Thoracic aorta (tissue), 2 donors: ENCODE measurements at regions not wholly inside any gene's neighbourhood (a gene's known extent, or its start where the extent isn't known, plus 50 kb on each side); places are given as distances from the start of the nearest gene placed in this dataset.
"Not testable (repeated sequence)": the region's sequence is repeated elsewhere in the genome, so short reads cannot be mapped to it uniquely, and the experiment has no call there.

Experiments
- ATAC-seq: fragments of 150-250 bp; one replicate; pipeline ENCODE4 v1.8.0; 2017; ENCODE audit warnings: low read depth; ENCODE audit not compliant: insufficient number of reproducible peaks, low FRiP score
- DNase-seq: peaks from one replicate; pipeline ENCODE4 v3.0.0-alpha.2; 2020; ENCODE audit warnings: low spot score
- H3K27ac ChIP-seq, 2 donors: fragments of 200-600 bp; sonication (generic); 1 replicate in 1 of 2; 2 replicates in 1 of 2; pipeline ENCODE4 v1.5.1; 2016; ENCODE audit warnings: mild to moderate bottlenecking in 2 of 2, moderate library complexity in 2 of 2
- H3K27me3 ChIP-seq: fragments of 200-600 bp; sonication (generic); replicated peaks from 2 replicates; pipeline ENCODE4 v1.6.0; 2016; ENCODE audit warnings: mild to moderate bottlenecking; ENCODE audit not compliant: insufficient read depth
- H3K36me3 ChIP-seq: fragments of 200-600 bp; sonication (generic); one replicate; pipeline ENCODE4 v1.5.1; 2016
- H3K4me1 ChIP-seq, 2 donors: fragments of 200-600 bp; sonication (generic); 1 replicate in 1 of 2; 2 replicates in 1 of 2; pipeline versions ENCODE4 v1.5.1 to v1.6.0; 2016; ENCODE audit warnings: low read depth in 2 of 2, mild to moderate bottlenecking in 1 of 2; ENCODE audit not compliant: control insufficient read depth in 1 of 2
- H3K4me3 ChIP-seq: fragments of 200-600 bp; sonication (generic); 2 replicates; pipeline ENCODE4 v1.5.1; 2016; ENCODE audit warnings: mild to moderate bottlenecking
- H3K9me3 ChIP-seq: fragments of 200-600 bp; sonication (generic); 2 replicates; pipeline ENCODE4 v1.5.1; 2016
- TF ChIP-seq, protein P1 (sequence below): fragments of 200-600 bp; sonication (generic); IDR thresholded peaks from one replicate; pipeline ENCODE4 v1.5.1; 2019; ENCODE audit warnings: antibody characterized with exemption

DNA sequence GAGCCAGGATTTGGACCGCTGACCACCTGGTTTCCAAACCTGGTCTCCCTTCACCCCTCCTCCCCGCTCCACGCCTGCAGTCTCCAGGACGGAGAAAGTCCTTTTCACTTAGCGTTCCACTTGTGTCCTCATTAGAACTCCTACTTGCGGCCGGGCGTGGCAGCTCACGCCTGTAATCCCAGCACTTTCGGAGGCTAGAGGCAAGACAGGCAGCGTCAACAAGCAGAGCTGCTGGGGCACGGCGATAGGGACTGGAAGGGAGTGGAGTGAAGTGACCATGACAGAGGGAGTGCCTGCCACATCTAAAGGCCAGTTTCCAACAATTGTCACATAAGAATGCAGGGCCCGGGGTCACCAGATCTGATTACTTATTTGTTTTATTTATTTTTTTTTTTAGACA lies 132.5 kb upstream of the NCOR2 start:
- DNase-seq (no peak), ATAC-seq (no peak)
- Histone ChIP-seq H3K36me3 (no peaks in the 10 kb centered on the region), H3K27ac (peak overlapping the region in 1 of 2 donors; percentile 93), H3K4me3 (no peak overlapping the region), H3K9me3 (no peaks in the 10 kb centered on the region), H3K4me1 (peaks cover 17 to 63% of the 10 kb centered on the region in 2 donors), H3K27me3 (no peaks in the 10 kb centered on the region)
- TF ChIP-seq, protein P1, sequence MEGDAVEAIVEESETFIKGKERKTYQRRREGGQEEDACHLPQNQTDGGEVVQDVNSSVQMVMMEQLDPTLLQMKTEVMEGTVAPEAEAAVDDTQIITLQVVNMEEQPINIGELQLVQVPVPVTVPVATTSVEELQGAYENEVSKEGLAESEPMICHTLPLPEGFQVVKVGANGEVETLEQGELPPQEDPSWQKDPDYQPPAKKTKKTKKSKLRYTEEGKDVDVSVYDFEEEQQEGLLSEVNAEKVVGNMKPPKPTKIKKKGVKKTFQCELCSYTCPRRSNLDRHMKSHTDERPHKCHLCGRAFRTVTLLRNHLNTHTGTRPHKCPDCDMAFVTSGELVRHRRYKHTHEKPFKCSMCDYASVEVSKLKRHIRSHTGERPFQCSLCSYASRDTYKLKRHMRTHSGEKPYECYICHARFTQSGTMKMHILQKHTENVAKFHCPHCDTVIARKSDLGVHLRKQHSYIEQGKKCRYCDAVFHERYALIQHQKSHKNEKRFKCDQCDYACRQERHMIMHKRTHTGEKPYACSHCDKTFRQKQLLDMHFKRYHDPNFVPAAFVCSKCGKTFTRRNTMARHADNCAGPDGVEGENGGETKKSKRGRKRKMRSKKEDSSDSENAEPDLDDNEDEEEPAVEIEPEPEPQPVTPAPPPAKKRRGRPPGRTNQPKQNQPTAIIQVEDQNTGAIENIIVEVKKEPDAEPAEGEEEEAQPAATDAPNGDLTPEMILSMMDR: no peak

DNA sequence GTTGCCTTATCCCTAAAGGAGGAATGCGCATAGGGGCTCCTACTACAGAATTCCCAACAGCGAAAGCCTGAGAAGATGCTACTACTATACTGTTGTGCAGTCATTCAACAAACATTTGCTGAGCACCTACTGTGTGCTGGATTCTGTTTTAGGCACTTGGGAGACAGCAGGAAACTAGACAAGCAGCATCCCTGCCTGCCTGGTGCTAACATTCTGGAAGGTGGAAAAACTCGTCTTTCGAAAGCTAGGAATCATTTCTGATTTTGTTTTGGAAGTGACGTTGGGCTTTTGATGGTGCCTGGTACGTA lies 131.5 kb upstream of the NCOR2 start:
- Histone ChIP-seq H3K36me3 (no peaks in the 10 kb centered on the region), H3K4me3 (no peak overlapping the region), H3K9me3 (no peaks in the 10 kb centered on the region), H3K4me1 (peaks cover 17 to 71% of the 10 kb centered on the region in 2 donors), H3K27me3 (no peaks in the 10 kb centered on the region), H3K27ac (peak overlapping the region; percentile 82 to 93)
- DNase-seq: no peak
- ATAC-seq: no peak
- TF ChIP-seq, protein P1: no peak

DNA sequence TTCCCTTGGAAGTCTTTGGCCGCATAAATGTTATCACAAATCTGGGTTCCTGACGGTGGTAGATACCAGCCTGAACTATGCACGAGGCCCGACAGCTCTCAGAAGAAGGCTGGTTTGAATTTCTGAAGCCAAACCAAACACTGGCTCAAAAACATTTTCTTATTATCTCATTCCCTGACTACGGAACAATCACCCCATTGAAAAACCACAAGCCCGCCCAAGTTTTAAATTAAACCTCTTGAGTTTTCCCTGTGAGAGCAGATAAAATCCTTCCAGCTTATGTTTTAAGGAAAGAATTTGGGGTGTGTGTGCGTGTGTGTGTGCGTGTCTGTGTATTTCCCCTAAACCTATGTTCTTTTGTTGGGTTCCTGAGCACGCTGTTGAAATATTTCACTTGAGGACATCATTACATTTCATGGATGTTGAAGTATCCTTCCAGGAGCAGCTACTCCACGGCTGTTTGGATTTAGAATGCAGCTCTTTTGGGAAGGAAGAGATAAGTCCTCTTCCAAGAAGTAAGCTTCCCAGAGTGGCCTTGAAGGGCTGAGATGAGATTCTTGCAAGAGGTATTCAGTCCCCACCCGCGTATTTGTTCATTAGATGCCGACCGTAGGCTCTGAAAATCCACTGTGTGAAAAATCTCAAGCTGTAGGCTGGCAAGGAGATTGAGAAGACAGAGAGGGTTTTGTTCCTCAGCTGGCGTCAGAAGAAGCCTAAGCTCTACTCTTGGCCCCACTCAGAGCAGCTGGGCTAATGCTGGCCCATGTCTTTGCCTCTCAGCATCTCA lies 131.0 kb upstream of the NCOR2 start:
- H3K9me3 ChIP-seq: no peaks in the 10 kb centered on the region
- no peaks in the 10 kb centered on the region for H3K27me3 ChIP-seq
- TF ChIP-seq, protein P1: no peak
- peak overlapping the region; percentile 17 for H3K4me3 ChIP-seq
- H3K4me1 ChIP-seq: peaks cover 17 to 71% of the 10 kb centered on the region in 2 donors
- DNase-seq (no peak), ATAC-seq (no peak)
- peak overlapping the region; percentile 82 to 93 for H3K27ac ChIP-seq
- H3K36me3 ChIP-seq: no peaks in the 10 kb centered on the region

DNA sequence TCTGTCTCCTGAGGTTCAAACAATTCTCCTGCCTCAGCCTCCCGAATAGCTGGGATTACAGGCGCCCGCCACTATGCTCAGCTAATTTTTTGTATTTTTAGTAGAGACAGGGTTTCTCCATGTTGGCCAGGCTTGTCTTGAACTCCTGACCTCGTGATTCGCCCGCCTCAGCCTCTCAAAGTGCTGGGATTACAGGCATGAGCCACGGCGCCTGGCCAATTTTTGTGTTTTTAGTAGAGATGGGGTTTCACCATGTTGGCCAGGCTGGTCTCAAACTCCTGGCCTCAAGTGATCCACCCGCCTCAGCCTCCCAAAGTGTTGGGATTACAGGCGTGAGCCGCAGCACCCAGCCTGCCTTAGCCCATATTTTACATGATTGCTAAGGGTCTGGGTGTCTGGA lies 130.3 kb upstream of the NCOR2 start:
- Histone ChIP-seq H3K27ac (peak overlapping the region; percentile 82 to 93), H3K4me1 (peaks cover 17 to 71% of the 10 kb centered on the region in 2 donors), H3K4me3 (peak overlapping the region; percentile 17)
- H3K36me3 ChIP-seq, DNase-seq, H3K9me3 ChIP-seq, H3K27me3 ChIP-seq, ATAC-seq: not testable (repeated sequence)

DNA sequence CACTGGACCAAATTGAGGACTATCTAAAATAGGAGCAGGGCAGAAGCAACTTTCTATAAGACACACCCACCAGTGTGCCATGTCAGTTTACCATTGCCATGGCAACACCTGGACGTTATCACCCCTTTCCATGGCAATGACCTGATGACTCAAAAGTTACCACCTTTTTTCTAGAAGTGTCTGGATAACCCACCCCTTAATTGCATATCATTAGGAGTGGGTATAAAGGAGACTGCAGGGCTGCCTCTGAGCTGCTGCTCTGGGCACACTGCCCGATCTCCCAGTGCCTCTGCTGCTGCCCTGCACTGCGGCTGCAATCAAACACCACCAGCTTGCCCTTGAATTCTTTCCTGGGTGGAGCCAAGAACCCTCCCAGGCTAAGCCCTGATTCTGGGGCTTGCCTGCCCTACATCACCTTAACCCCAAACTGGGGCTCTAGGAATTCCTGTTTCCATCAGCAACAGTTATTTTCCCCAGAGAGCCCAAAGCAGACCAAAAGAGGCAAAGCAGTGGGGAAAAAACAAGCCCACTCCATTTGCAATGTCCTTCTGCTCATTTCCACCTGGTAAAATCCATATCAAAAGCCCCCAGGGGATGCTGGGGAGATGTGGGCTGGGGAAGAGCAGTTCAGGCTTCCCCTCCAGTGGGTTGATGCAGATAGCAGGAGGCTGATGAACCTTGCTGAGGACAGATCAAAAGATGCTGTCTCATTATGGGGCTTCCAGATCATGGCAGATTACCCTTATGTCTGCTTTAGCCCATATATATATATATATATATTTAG lies 129.5 kb upstream of the NCOR2 start:
- DNase-seq (no peak), ATAC-seq (no peak)
- TF ChIP-seq, protein P1: no peak
- Histone ChIP-seq H3K36me3 (no peaks in the 10 kb centered on the region), H3K27me3 (no peaks in the 10 kb centered on the region), H3K9me3 (no peaks in the 10 kb centered on the region), H3K4me1 (peaks cover 17 to 70% of the 10 kb centered on the region in 2 donors), H3K4me3 (no peak overlapping the region), H3K27ac (peak overlapping the region; percentile 15 to 82)
